GM23338 (cell line): ENCODE measurements at regions not wholly inside any gene's neighbourhood (a gene's known extent, or its start where the extent isn't known, plus 50 kb on each side); places are given as distances from the start of the nearest gene placed in this dataset.

Source experiments
- ATAC-seq: fragments of 200-7000 bp; cut with Tn5 transposase; 3 replicates; pipeline ENCODE4 v1.9.1; 2020
- DNase-seq: peaks from one replicate; pipeline ENCODE4 v3.0.0-alpha.2; 2015; ENCODE audit warnings: low spot score
- H2AFZ ChIP-seq: fragments of 200-600 bp; sonication (generic); 2 replicates; pipeline ENCODE4 v1.8.0; 2016; ENCODE audit warnings: antibody characterized with exemption, mild to moderate bottlenecking, moderate library complexity
- H3F3A ChIP-seq: fragments of 200-600 bp; sonication (generic); replicated peaks from 2 replicates; pipeline ENCODE4 v1.8.0; 2017; ENCODE audit warnings: antibody characterized with exemption, mixed run types, low read depth
- H3K27ac ChIP-seq: fragments of 200-600 bp; sonication (generic); 2 replicates; pipeline ENCODE4 v1.6.1; 2016; ENCODE audit warnings: low read depth
- H3K27me3 ChIP-seq: fragments of 200-600 bp; sonication (generic); 2 replicates; pipeline ENCODE4 v1.8.0; 2016; ENCODE audit warnings: mild to moderate bottlenecking, mixed run types, moderate library complexity; ENCODE audit not compliant: insufficient read depth
- H3K36me3 ChIP-seq: fragments of 200-600 bp; sonication (generic); 2 replicates; pipeline ENCODE4 v1.8.0; 2016; ENCODE audit warnings: mild to moderate bottlenecking; ENCODE audit not compliant: insufficient read depth
- H3K4me1 ChIP-seq: fragments of 200-600 bp; sonication (generic); 2 replicates; pipeline ENCODE4 v1.8.0; 2016; ENCODE audit warnings: mild to moderate bottlenecking, moderate library complexity; ENCODE audit not compliant: insufficient read depth
- H3K4me2 ChIP-seq: fragments of 200-600 bp; sonication (generic); 2 replicates; pipeline ENCODE4 v1.7.1; 2017; ENCODE audit warnings: mixed run types
- H3K4me3 ChIP-seq: fragments of 200-600 bp; sonication (generic); 2 replicates; pipeline ENCODE4 v1.6.1; 2016; ENCODE audit warnings: mixed run types
- H3K79me2 ChIP-seq: fragments of 200-600 bp; sonication (generic); replicated peaks from 2 replicates; pipeline ENCODE4 v1.8.0; 2017; ENCODE audit warnings: mild to moderate bottlenecking; ENCODE audit not compliant: insufficient read depth
- H3K9me2 ChIP-seq: fragments of 200-600 bp; sonication (generic); 2 replicates; pipeline ENCODE4 v1.8.0; 2017; ENCODE audit not compliant: insufficient read depth
- H4K20me1 ChIP-seq: fragments of 200-600 bp; sonication (generic); replicated peaks from 2 replicates; pipeline ENCODE4 v1.8.0; 2017; ENCODE audit warnings: mild to moderate bottlenecking; ENCODE audit not compliant: insufficient read depth
- H3K27ac Mint-ChIP-seq: 2 replicates; pipeline ENCODE4 v1.8.0; 2020; ENCODE audit warnings: inconsistent platforms, mild to moderate bottlenecking, moderate library complexity, mixed read lengths
- H3K27me3 Mint-ChIP-seq: 3 replicates; pipeline ENCODE4 v1.8.0; 2022; ENCODE audit warnings: low read depth, mild to moderate bottlenecking, moderate library complexity, mixed read lengths, inconsistent platforms; ENCODE audit not compliant: insufficient read depth, poor library complexity
- H3K36me3 Mint-ChIP-seq: 3 replicates; pipeline ENCODE4 v1.8.0; 2021; ENCODE audit warnings: low read depth, mild to moderate bottlenecking, inconsistent platforms, moderate library complexity, mixed read lengths
- H3K4me1 Mint-ChIP-seq: 3 replicates; pipeline ENCODE4 v1.8.0; 2020; ENCODE audit warnings: mild to moderate bottlenecking, inconsistent platforms, mixed read lengths
- H3K4me3 Mint-ChIP-seq: 3 replicates; pipeline ENCODE4 v1.8.0; 2021; ENCODE audit warnings: moderate library complexity, mild to moderate bottlenecking, inconsistent platforms, mixed read lengths
- H3K9me3 Mint-ChIP-seq: 3 replicates; pipeline ENCODE4 v1.8.0; 2020; ENCODE audit warnings: moderate library complexity, mild to moderate bottlenecking, inconsistent platforms, mixed read lengths
- CREB1 ChIP-seq: fragments of 250-450 bp; sonication (Bioruptor Pico); IDR thresholded peaks from 2 replicates; pipeline ENCODE4 v1.5.0; 2020; ENCODE audit warnings: low read depth, mild to moderate bottlenecking, moderate library complexity
- EZH2 ChIP-seq: fragments of 200-600 bp; sonication (generic); IDR thresholded peaks from one replicate; pipeline ENCODE4 v1.8.0; 2017; ENCODE audit warnings: antibody characterized with exemption, mild to moderate bottlenecking, low read depth; ENCODE audit not compliant: unreplicated experiment
- EZH2phosphoT487 ChIP-seq: fragments of 200-600 bp; sonication (generic); IDR thresholded peaks from one replicate; pipeline ENCODE4 v1.8.1; 2018; ENCODE audit warnings: antibody characterized with exemption; ENCODE audit not compliant: unreplicated experiment
- JUNB ChIP-seq: IDR thresholded peaks from one replicate; pipeline ENCODE4 v1.6.1; 2016; ENCODE audit warnings: antibody characterized with exemption; ENCODE audit not compliant: unreplicated experiment
- NANOG ChIP-seq: IDR thresholded peaks from 2 replicates; pipeline ENCODE4 v1.6.1; 2016; ENCODE audit warnings: antibody characterized with exemption, borderline replicate concordance
- POLR2AphosphoS5 ChIP-seq: IDR thresholded peaks from 2 replicates; pipeline ENCODE4 v1.6.1; 2016; ENCODE audit warnings: antibody characterized with exemption, low read depth
- STAT1 ChIP-seq: IDR thresholded peaks from one replicate; pipeline ENCODE4 v1.6.1; 2016; ENCODE audit warnings: antibody characterized with exemption; ENCODE audit not compliant: unreplicated experiment
- ZNF114 ChIP-seq: fragments of 250-450 bp; sonication (Bioruptor Pico); IDR thresholded peaks from 2 replicates; pipeline ENCODE4 v1.5.0; 2020; ENCODE audit warnings: mild to moderate bottlenecking, moderate library complexity
- ZNF331 ChIP-seq: fragments of 250-450 bp; sonication (Bioruptor Pico); IDR thresholded peaks from 2 replicates; pipeline ENCODE4 v1.5.0; 2020; ENCODE audit warnings: low read depth, mild to moderate bottlenecking, moderate library complexity
- TF ChIP-seq, protein P1 (sequence below): IDR thresholded peaks from 2 replicates; pipeline ENCODE4 v1.6.1; 2016; ENCODE audit warnings: antibody characterized with exemption
- TF ChIP-seq, protein P2 (sequence below): IDR thresholded peaks from one replicate; pipeline ENCODE4 v1.6.1; 2018; ENCODE audit warnings: antibody characterized with exemption; ENCODE audit not compliant: unreplicated experiment
- TF ChIP-seq, protein P3 (sequence below), 2 experiments: fragments of 200-600 bp in 1 of 2; sonication (generic) in 1 of 2; conservative IDR thresholded peaks; 2 replicates each; pipeline versions ENCODE4 v1.5.1 to v1.6.1; 2016 to 2017; ENCODE audit warnings: antibody characterized with exemption in 2 of 2, low read depth in 2 of 2, mild to moderate bottlenecking in 2 of 2, moderate library complexity in 1 of 2
- TF ChIP-seq, protein P4 (sequence below): fragments of 250-450 bp; sonication (Bioruptor Pico); IDR thresholded peaks from 2 replicates; pipeline ENCODE4 v1.5.0; 2020; ENCODE audit warnings: mild to moderate bottlenecking, moderate library complexity

DNA sequence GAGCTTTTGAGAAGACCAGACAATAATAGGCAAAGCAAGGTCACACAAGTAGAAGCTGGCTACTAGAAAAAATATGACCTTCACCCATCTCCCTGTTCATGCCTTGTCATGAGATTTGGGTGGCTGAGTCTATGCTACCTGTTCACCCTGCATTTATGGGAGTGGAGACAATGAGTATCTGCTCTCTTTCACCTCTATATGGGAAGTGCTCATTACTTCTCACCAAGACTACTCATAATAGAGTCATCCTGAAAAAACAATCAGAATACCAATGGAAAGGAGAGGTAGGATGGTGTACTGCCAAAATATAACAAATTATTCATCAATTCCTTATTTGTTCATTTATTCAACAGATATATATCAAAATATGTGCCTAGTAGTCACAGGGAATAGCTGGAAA, 921.8 kb upstream of the INTU start:
- H3K27ac ChIP-seq: no peak overlapping the region
- no peaks in the 10 kb centered on the region for H3F3A ChIP-seq
- no peak overlapping the region for H3K4me3 ChIP-seq
- H3K4me1 Mint-ChIP-seq: peaks cover 13% of the 10 kb centered on the region
- TF ChIP-seq POLR2AphosphoS5 (no peak), CREB1 (CRISPR knock-in tag) (no peak), ZNF331 (CRISPR knock-in tag) (no peak), STAT1 (no peak), JUNB (no peak), EZH2phosphoT487 (no peak), NANOG (no peak), ZNF114 (no peak), EZH2 (no peak)
- TF ChIP-seq, protein P1, sequence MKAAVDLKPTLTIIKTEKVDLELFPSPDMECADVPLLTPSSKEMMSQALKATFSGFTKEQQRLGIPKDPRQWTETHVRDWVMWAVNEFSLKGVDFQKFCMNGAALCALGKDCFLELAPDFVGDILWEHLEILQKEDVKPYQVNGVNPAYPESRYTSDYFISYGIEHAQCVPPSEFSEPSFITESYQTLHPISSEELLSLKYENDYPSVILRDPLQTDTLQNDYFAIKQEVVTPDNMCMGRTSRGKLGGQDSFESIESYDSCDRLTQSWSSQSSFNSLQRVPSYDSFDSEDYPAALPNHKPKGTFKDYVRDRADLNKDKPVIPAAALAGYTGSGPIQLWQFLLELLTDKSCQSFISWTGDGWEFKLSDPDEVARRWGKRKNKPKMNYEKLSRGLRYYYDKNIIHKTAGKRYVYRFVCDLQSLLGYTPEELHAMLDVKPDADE: no peak
- TF ChIP-seq, protein P2, sequence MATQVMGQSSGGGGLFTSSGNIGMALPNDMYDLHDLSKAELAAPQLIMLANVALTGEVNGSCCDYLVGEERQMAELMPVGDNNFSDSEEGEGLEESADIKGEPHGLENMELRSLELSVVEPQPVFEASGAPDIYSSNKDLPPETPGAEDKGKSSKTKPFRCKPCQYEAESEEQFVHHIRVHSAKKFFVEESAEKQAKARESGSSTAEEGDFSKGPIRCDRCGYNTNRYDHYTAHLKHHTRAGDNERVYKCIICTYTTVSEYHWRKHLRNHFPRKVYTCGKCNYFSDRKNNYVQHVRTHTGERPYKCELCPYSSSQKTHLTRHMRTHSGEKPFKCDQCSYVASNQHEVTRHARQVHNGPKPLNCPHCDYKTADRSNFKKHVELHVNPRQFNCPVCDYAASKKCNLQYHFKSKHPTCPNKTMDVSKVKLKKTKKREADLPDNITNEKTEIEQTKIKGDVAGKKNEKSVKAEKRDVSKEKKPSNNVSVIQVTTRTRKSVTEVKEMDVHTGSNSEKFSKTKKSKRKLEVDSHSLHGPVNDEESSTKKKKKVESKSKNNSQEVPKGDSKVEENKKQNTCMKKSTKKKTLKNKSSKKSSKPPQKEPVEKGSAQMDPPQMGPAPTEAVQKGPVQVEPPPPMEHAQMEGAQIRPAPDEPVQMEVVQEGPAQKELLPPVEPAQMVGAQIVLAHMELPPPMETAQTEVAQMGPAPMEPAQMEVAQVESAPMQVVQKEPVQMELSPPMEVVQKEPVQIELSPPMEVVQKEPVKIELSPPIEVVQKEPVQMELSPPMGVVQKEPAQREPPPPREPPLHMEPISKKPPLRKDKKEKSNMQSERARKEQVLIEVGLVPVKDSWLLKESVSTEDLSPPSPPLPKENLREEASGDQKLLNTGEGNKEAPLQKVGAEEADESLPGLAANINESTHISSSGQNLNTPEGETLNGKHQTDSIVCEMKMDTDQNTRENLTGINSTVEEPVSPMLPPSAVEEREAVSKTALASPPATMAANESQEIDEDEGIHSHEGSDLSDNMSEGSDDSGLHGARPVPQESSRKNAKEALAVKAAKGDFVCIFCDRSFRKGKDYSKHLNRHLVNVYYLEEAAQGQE: no peak
- TF ChIP-seq, protein P3, sequence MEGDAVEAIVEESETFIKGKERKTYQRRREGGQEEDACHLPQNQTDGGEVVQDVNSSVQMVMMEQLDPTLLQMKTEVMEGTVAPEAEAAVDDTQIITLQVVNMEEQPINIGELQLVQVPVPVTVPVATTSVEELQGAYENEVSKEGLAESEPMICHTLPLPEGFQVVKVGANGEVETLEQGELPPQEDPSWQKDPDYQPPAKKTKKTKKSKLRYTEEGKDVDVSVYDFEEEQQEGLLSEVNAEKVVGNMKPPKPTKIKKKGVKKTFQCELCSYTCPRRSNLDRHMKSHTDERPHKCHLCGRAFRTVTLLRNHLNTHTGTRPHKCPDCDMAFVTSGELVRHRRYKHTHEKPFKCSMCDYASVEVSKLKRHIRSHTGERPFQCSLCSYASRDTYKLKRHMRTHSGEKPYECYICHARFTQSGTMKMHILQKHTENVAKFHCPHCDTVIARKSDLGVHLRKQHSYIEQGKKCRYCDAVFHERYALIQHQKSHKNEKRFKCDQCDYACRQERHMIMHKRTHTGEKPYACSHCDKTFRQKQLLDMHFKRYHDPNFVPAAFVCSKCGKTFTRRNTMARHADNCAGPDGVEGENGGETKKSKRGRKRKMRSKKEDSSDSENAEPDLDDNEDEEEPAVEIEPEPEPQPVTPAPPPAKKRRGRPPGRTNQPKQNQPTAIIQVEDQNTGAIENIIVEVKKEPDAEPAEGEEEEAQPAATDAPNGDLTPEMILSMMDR (conservative IDR thresholded peaks at IDR 0.05; ENCODE audit: low read depth in 2 of 2): no peak
- TF ChIP-seq, protein P4, sequence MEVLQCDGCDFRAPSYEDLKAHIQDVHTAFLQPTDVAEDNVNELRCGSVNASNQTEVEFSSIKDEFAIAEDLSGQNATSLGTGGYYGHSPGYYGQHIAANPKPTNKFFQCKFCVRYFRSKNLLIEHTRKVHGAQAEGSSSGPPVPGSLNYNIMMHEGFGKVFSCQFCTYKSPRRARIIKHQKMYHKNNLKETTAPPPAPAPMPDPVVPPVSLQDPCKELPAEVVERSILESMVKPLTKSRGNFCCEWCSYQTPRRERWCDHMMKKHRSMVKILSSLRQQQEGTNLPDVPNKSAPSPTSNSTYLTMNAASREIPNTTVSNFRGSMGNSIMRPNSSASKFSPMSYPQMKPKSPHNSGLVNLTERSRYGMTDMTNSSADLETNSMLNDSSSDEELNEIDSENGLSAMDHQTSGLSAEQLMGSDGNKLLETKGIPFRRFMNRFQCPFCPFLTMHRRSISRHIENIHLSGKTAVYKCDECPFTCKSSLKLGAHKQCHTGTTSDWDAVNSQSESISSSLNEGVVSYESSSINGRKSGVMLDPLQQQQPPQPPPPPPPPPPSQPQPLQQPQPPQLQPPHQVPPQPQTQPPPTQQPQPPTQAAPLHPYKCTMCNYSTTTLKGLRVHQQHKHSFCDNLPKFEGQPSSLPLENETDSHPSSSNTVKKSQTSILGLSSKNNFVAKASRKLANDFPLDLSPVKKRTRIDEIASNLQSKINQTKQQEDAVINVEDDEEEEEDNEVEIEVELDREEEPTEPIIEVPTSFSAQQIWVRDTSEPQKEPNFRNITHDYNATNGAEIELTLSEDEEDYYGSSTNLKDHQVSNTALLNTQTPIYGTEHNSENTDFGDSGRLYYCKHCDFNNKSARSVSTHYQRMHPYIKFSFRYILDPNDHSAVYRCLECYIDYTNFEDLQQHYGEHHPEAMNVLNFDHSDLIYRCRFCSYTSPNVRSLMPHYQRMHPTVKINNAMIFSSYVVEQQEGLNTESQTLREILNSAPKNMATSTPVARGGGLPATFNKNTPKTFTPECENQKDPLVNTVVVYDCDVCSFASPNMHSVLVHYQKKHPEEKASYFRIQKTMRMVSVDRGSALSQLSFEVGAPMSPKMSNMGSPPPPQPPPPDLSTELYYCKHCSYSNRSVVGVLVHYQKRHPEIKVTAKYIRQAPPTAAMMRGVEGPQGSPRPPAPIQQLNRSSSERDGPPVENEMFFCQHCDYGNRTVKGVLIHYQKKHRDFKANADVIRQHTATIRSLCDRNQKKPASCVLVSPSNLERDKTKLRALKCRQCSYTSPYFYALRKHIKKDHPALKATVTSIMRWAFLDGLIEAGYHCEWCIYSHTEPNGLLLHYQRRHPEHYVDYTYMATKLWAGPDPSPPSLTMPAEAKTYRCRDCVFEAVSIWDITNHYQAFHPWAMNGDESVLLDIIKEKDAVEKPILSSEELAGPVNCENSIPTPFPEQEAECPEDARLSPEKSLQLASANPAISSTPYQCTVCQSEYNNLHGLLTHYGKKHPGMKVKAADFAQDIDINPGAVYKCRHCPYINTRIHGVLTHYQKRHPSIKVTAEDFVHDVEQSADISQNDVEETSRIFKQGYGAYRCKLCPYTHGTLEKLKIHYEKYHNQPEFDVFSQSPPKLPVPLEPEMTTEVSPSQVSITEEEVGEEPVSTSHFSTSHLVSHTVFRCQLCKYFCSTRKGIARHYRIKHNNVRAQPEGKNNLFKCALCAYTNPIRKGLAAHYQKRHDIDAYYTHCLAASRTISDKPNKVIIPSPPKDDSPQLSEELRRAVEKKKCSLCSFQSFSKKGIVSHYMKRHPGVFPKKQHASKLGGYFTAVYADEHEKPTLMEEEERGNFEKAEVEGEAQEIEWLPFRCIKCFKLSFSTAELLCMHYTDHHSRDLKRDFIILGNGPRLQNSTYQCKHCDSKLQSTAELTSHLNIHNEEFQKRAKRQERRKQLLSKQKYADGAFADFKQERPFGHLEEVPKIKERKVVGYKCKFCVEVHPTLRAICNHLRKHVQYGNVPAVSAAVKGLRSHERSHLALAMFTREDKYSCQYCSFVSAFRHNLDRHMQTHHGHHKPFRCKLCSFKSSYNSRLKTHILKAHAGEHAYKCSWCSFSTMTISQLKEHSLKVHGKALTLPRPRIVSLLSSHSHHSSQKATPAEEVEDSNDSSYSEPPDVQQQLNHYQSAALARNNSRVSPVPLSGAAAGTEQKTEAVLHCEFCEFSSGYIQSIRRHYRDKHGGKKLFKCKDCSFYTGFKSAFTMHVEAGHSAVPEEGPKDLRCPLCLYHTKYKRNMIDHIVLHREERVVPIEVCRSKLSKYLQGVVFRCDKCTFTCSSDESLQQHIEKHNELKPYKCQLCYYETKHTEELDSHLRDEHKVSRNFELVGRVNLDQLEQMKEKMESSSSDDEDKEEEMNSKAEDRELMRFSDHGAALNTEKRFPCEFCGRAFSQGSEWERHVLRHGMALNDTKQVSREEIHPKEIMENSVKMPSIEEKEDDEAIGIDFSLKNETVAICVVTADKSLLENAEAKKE: no peak
- no peak overlapping the region for H3K4me2 ChIP-seq
- no peak overlapping the region for H3K27ac Mint-ChIP-seq
- H3K27me3 ChIP-seq: no peaks in the 10 kb centered on the region
- H3K9me2 ChIP-seq: peaks cover 22% of the 10 kb centered on the region
- no peaks in the 10 kb centered on the region for H4K20me1 ChIP-seq
- DNase-seq: no peak
- no peak overlapping the region for H2AFZ ChIP-seq
- H3K36me3 Mint-ChIP-seq: peaks cover 6% of the 10 kb centered on the region
- H3K27me3 Mint-ChIP-seq: no peaks in the 10 kb centered on the region
- H3K4me1 ChIP-seq: peaks cover 18% of the 10 kb centered on the region
- no peaks in the 10 kb centered on the region for H3K9me3 Mint-ChIP-seq
- H3K4me3 Mint-ChIP-seq: no peak overlapping the region
- no peaks in the 10 kb centered on the region for H3K79me2 ChIP-seq
- H3K36me3 ChIP-seq: no peaks in the 10 kb centered on the region
- no peak for ATAC-seq
